MCF 10A (cell line): ENCODE measurements at regions not wholly inside any gene's neighbourhood (a gene's known extent, or its start where the extent isn't known, plus 50 kb on each side); places are given as distances from the start of the nearest gene placed in this dataset.
A peak's percentile ranks its signal among the peaks of the same experiment; 100 is the strongest.

ENCODE experiments used
- BruUV-seq: library from RNA; stranded (reverse); fragments of 400-500 nt; replicated peaks from 2 replicates; lab custom pipeline; 2021; lab: Mats Ljungman, UMichigan
- CTCF ChIA-PET: fragments of 300-600 bp; sonication (Branson Sonifier 250); formaldehyde crosslinking; extraction: SDS; loops from one replicate; lab custom pipeline; 2021; ENCODE audit warnings: antibody characterized with exemption, inconsistent platforms; lab: Yijun Ruan, JAX
- POLR2A ChIA-PET: fragments of 300-600, 350-650 bp; sonication (Branson Sonifier 250); formaldehyde crosslinking; extraction: SDS; loops from one replicate; lab custom pipeline; 2020; ENCODE audit warnings: antibody characterized with exemption, inconsistent platforms; lab: Yijun Ruan, JAX
- DNase-seq: peaks from one replicate; pipeline ENCODE4 v3.0.0-alpha.2; 2018; ENCODE audit not compliant: unreplicated experiment
- H3K27ac Mint-ChIP-seq: one replicate; pipeline ENCODE4 v1.8.0; 2022; ENCODE audit warnings: mild to moderate bottlenecking, low read depth, mixed read lengths; ENCODE audit not compliant: unreplicated experiment
- H3K27me3 Mint-ChIP-seq: one replicate; pipeline ENCODE4 v1.8.0; 2022; ENCODE audit warnings: mixed read lengths; ENCODE audit not compliant: insufficient read depth, unreplicated experiment
- H3K36me3 Mint-ChIP-seq: one replicate; pipeline ENCODE4 v1.8.0; 2022; ENCODE audit warnings: mild to moderate bottlenecking, moderate library complexity, mixed read lengths; ENCODE audit not compliant: insufficient read depth, unreplicated experiment
- H3K4me1 Mint-ChIP-seq: one replicate; pipeline ENCODE4 v1.8.0; 2022; ENCODE audit warnings: mixed read lengths; ENCODE audit not compliant: insufficient read depth, unreplicated experiment
- H3K4me3 Mint-ChIP-seq: one replicate; pipeline ENCODE4 v1.8.0; 2022; ENCODE audit warnings: mild to moderate bottlenecking, moderate library complexity, mixed read lengths; ENCODE audit not compliant: unreplicated experiment
- H3K9me3 Mint-ChIP-seq: one replicate; pipeline ENCODE4 v1.8.0; 2022; ENCODE audit warnings: mixed read lengths; ENCODE audit not compliant: unreplicated experiment
- CTCF ChIP-seq: fragments of 200-600 bp; IDR thresholded peaks from one replicate; pipeline ENCODE4 v1.8.0; 2022; ENCODE audit warnings: antibody characterized with exemption, mild to moderate bottlenecking; ENCODE audit not compliant: unreplicated experiment
- intact Hi-C: fragments of 100-400 bp; cut with micrococcal nuclease; formaldehyde crosslinking; loops from 2 replicates; pipeline ENCODE4 v1.14.1; 2022

DNA sequence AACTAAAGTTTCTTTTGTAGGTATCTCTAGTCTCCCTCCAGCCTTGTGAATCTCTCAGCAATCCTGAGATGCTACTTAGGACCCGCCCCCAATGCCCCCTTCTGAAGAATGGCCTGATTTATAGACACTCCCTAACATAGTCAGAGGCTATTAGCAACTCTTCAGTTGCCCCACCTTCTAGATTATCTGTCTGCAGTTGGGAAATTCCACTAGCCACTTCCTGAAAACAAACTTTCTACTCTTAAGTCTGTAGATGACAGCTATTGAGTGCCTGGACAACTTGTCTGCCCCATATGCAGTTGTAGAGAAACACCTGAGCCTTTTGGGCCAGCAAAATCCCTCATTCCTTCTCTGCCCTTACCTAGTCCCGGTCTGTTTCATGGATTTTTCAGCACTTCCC is 188.2 kb upstream of the PREP start:
- Mint-ChIP-seq H3K36me3 (no peaks in the 10 kb centered on the region), H3K4me1 (peaks cover 62% of the 10 kb centered on the region), H3K27me3 (no peaks in the 10 kb centered on the region), H3K9me3 (no peaks in the 10 kb centered on the region), H3K4me3 (no peak overlapping the region), H3K27ac (peak overlapping the region; percentile 82)
- intact Hi-C loops: no loop called here
- DNase-seq: peak; percentile 79
- no peak for TF ChIP-seq CTCF
- POLR2A ChIA-PET: interaction anchor here (1.2 to 2.5 kb wide), 6 partner anchors 8 to 51 kb away, joined by 3 to 13 read pairs (median 6); no protein-coding TSS in a partner anchor
- CTCF ChIA-PET: interaction anchor here (0.6 kb wide), 1 partner anchor 154 kb away, joined by 3 read pairs; no protein-coding TSS in a partner anchor
- no TSS peak for BruUV-seq

- intact Hi-C loops: no loop called here
- H3K4me3 Mint-ChIP-seq: no peak overlapping the region
- peak overlapping the region; percentile 61 for H3K27ac Mint-ChIP-seq
- BruUV-seq: no TSS peak
- H3K9me3 Mint-ChIP-seq: no peaks in the 10 kb centered on the region
- H3K4me1 Mint-ChIP-seq: peaks cover 41% of the 10 kb centered on the region
- DNase-seq: no peak
- TF ChIP-seq CTCF: no peak
- H3K27me3 Mint-ChIP-seq: no peaks in the 10 kb centered on the region
- CTCF ChIA-PET: interaction anchor here (0.6 to 0.7 kb wide), 2 partner anchors 23 to 518 kb away, joined by 3 to 4 read pairs; no protein-coding TSS in a partner anchor
- H3K36me3 Mint-ChIP-seq: no peaks in the 10 kb centered on the region
- POLR2A ChIA-PET: interaction anchor here (1.3 to 3.1 kb wide), 5 partner anchors 8 to 35 kb away, joined by 3 to 14 read pairs (median 7); no protein-coding TSS in a partner anchor
Measured at GRCh38 chr6:105588123-105588710, 185.3 kb upstream of the PREP start.

- peak; percentile 89 for DNase-seq
- POLR2A ChIA-PET: interaction anchor here (1.0 to 3.1 kb wide), 8 partner anchors 9 to 499 kb away, joined by 3 to 14 read pairs (median 6); partner anchors contain the start of gene PRDM1
- no peaks in the 10 kb centered on the region for H3K27me3 Mint-ChIP-seq
- TF ChIP-seq CTCF: no peak
- H3K36me3 Mint-ChIP-seq: no peaks in the 10 kb centered on the region
- H3K27ac Mint-ChIP-seq: peak overlapping the region; percentile 95
- no TSS peak for BruUV-seq
- H3K4me1 Mint-ChIP-seq: peaks cover 34% of the 10 kb centered on the region
- no peaks in the 10 kb centered on the region for H3K9me3 Mint-ChIP-seq
- peak overlapping the region; percentile 31 for H3K4me3 Mint-ChIP-seq
- intact Hi-C loops: no loop called here
- CTCF ChIA-PET: interaction anchor here (0.6 to 1.3 kb wide), 6 partner anchors 9 to 839 kb away, joined by 3 to 6 read pairs (median 4); no protein-coding TSS in a partner anchor
Measured at GRCh38 chr6:105587349-105588122, 184.7 kb upstream of the PREP start.

GRCh38 chr6:105578179-105578707 is 175.4 kb upstream of the PREP start:
- POLR2A ChIA-PET: interaction anchor here (1.2 to 1.5 kb wide), 2 partner anchors 9 to 24 kb away, joined by 3 to 8 read pairs; no protein-coding TSS in a partner anchor
- DNase-seq: no peak
- TF ChIP-seq CTCF: no peak
- Mint-ChIP-seq H3K9me3 (peaks cover 7% of the 10 kb centered on the region), H3K36me3 (no peaks in the 10 kb centered on the region), H3K27me3 (no peaks in the 10 kb centered on the region), H3K27ac (no peak overlapping the region), H3K4me1 (peaks cover 11% of the 10 kb centered on the region), H3K4me3 (no peak overlapping the region)
- intact Hi-C loops: no loop called here
- CTCF ChIA-PET: interaction anchor here (0.6 to 0.9 kb wide), 3 partner anchors 9 to 414 kb away, joined by 3 to 5 read pairs (median 3); no protein-coding TSS in a partner anchor
- no TSS peak for BruUV-seq
